GM18867 (cell line): ENCODE measurements at regions not wholly inside any gene's neighbourhood (a gene's known extent, or its start where the extent isn't known, plus 50 kb on each side); places are given as distances from the start of the nearest gene placed in this dataset.
"Not testable (repeated sequence)": the region's sequence is repeated elsewhere in the genome, so short reads cannot be mapped to it uniquely, and the experiment has no call there.

ENCODE experiments used
- ATAC-seq: cut with Tn5 transposase; IDR thresholded peaks from one replicate; pipeline ENCODE4 v1.9.1; 2021; ENCODE audit warnings: mild to moderate bottlenecking, moderate library complexity; ENCODE audit not compliant: unreplicated experiment

GRCh38 chr7:52616552-52616951 lies 418.9 kb upstream of the POM121L12 start:
- no peak for ATAC-seq

DNA sequence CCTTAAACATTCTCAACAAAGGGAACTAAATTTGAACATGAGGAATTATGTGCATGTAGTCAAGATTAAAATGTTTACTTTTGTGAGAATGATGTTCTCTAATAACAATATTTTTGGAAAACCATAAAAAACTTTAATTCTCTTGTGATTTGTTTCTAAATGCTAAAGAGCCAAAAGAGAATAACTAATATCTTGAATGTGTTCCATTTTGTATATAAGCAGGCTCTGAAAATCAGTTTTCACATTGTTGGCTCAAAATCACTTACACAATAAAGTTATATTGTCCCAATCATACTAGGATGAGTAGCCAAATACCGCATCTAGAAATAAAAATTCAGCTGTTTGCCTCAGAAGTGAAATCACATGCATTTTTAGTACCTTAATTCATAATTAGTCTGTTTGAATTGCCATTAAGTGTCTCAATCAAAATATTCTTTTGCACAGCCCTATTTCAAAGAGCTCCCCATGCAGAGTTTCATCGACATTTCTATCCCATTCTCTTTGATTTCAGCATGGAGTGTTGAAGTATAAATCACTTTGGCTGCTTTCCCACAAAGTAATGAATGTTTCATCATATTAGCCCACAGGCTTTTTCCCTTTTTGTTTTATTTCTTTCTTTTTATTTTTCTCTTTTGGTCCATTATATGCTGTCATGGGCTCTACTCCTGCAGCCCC lies 420.3 kb upstream of the POM121L12 start:
- ATAC-seq: no peak

- no peak for ATAC-seq
Observed at GRCh38 chr7:52609511-52609910, 425.9 kb upstream of the POM121L12 start.

DNA sequence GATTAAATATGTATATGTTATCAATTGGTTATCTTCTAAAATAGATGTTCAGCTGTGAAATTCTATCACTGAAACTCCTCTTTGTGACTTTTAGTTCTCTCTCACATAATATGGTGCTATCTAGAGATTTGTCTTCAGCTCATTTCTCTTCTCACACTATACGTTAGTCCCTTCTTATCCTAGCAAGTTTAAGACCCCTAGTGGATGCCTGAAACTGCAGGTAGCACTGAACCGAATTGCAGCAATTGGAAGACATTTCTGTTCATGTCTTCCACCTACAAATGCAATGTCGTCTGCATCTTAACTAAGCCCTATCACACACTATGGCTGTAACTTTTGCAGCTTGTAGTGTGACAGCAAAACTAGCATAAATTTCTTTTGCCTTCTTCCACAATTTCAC lies 442.7 kb upstream of the POM121L12 start:
- ATAC-seq: no peak

GRCh38 chr7:52586704-52587103 lies 448.7 kb upstream of the POM121L12 start:
- ATAC-seq: no peak

GRCh38 chr7:52584041-52584440 lies 451.4 kb upstream of the POM121L12 start:
- ATAC-seq: no peak

DNA sequence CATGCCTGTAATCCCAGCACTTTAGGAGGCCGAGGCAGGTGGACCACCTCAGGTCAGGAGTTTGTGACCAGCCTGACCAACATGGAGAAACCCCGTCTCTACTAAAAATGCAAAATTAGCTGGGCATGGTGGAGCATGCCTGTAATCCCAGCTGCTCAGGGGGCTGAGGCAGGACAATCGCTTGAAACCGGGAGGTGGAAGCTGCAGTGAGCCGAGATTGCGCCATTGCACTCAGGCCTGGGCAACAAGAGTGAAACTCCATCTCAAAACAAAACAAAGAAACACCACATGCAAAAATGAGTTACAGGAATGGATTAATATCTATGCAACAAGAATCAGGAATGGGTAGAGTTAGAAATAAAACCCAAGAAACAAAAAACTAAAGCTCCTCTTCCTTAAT lies 462.3 kb upstream of the POM121L12 start:
- not testable (repeated sequence) for ATAC-seq

DNA sequence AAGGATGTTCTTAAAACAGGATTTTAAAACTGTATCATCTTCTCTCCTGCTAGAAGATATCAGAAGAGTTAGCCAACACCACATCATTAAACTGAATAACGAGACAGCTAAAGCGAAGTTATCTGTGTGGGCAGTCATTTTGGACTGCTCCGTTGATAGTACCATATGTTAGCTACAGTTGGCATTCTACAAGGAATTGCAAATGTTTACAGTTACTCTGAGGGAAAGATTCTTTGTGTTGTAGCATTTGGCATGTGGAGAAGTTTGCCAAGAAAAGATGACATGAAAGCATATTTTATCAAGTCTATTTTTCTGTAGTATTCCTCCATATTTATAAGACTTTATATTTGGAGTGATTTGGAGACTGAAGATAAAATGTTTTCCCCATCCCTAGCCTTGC lies 464.4 kb upstream of the POM121L12 start:
- ATAC-seq: no peak

DNA sequence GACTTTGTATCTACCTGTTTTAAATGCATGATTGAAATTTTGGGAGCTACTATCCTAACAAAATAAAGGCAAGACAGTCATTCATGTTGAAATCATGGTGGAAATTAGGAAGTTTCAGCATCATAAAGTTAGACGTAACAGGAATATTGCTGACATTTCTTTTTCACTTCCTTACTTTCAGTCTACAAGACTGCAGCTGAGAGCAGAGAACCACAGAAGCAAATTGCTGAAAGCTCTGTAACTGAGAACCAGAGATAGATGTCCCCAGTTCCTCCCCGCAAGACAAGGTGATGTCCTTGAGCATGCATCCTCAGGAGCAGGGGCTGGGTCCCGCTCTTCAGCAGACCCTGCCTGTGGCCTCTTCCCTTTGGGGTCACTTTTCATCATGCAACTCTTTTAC lies 466.3 kb upstream of the POM121L12 start:
- ATAC-seq: no peak

GRCh38 chr7:52565974-52566373 lies 469.5 kb upstream of the POM121L12 start:
- no peak for ATAC-seq

DNA sequence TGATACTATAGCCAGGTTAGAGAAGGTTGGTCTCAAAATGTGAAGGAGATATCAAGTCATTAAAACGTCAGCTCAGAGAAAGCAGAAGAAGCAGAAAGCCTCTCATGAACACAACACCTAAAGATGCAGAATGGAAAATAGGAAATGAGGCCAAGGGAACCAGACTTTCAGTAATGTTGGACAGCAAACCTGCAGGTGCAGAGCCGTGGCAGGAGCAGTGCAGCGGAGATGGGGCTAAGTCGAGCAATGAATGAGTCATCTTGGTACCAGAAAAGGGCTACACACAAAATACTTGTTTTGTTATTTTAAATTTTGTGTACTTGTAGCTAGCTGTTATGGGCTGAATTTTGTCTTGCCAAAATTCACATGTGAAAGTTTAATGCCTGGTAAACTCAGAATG lies 479.6 kb upstream of the POM121L12 start:
- no peak for ATAC-seq

- no peak for ATAC-seq
Observed at GRCh38 chr7:52547308-52547910, 488.0 kb upstream of the POM121L12 start.

DNA sequence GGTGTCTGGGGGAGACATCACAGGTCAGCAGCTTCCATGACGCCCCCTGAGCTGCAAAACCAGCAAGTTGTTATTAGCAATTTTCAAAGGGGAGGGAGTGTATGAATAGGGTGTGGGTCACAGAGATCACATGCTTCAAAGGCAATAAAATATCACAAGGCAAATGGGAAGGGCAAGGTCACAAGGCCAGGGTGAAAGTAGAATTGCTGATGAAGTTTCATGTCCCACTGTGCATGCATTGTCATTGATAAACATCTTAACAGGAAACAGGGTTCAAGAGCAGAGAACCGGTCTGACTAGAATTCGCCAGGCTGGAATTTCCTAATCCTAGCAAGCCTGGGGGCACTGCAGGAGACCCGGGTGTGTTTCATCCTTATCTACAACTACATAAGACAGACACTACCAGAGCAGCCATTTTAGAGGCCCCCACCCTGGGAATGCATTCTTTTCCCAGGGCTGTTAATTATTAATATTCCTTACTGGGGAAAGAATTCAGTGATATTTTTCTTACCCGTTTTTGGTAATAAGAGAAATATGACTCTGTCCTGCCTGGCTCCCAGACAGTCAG lies 494.2 kb upstream of the POM121L12 start:
- ATAC-seq: not testable (repeated sequence)

GRCh38 chr7:52540041-52540440 lies 495.4 kb upstream of the POM121L12 start:
- ATAC-seq: no peak

DNA sequence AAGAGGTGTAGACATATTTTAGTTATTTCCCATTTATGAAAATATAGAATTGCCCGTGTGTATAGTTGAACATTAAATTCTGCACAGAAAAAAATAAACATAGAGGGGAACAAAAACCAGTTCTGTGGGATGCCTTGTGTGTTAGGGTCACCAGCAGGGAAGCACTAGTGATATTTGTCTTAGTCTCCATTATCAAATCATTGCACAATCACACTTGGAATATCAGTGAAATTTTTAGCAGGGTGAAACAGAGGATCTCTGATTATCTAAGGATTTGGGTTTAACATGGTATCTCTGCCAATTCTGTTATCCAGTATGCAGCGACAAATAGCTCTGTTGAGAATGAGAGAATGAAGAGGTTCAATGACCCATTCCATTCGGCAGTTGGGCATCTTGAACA lies 496.0 kb upstream of the POM121L12 start:
- ATAC-seq: no peak

- ATAC-seq: no peak
Observed at GRCh38 chr7:52537051-52537450, 498.4 kb upstream of the POM121L12 start.

GRCh38 chr7:52525772-52526341 lies 509.6 kb upstream of the POM121L12 start:
- no peak for ATAC-seq

DNA sequence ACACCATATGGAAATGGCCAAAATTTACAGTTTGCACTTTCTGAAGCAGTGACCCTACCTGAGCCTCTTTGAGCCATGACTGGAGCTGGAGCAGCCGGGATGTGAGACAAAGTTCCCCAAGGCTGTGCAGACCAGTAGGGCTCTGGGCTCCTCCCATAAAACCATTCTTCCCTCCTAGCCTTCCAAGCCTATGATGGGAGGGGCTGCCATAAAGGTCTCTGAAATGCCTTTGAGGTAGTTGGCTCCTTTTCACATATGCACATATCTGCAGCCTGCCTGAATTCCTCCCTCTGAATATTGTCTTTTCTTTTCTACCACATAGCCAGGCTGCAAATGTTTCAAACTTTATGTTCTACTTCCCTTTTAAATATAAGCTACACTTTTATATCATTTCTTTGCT lies 516.6 kb upstream of the POM121L12 start:
- no peak for ATAC-seq

- no peak for ATAC-seq
Observed at GRCh38 chr7:52512656-52513055, 522.8 kb upstream of the POM121L12 start.

DNA sequence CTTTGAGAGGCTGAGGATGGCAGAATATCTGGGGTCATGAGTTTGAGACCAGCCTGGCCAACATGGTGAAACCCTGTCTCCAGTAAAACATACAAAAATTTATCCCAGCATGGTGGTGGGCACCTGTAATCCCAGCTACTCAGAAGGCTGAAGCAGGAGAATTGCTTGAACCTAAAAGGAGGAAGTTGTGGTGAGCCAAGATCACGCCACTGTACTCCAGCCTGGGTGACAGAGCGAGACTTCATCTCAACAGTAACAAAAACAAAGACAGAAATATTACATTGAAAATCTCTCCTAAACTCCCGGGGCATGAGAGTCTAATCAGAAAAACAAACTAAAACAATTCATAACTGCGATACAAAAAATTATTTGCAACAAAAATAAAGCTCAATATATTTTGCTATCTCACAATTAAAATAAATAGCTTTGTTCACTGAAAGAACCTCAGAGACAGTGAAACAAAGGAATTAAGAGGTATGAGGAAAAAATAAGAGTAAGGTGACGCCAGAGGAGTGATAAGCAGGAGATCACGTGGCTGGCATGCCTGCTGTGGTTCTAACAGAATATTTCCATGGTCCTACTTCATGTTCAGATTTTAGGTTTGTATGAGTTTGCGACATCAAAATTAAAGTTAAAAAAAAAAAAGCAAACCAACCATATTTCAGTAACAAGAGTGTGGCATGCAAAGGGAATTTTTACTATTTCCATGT lies 527.7 kb upstream of the POM121L12 start:
- no peak for ATAC-seq

GRCh38 chr7:52506325-52506724 lies 529.1 kb upstream of the POM121L12 start:
- no peak for ATAC-seq

- no peak for ATAC-seq
Observed at GRCh38 chr7:52504561-52504960, 530.9 kb upstream of the POM121L12 start.
